Smooth muscle cell (in vitro differentiated cells): ENCODE measurements at regions not wholly inside any gene's neighbourhood (a gene's known extent, or its start where the extent isn't known, plus 50 kb on each side); places are given as distances from the start of the nearest gene placed in this dataset.

ENCODE experiments used
- DNase-seq: peaks from one replicate; lab custom pipeline; 2025; ENCODE audit not compliant: unreplicated experiment; lab: John Stamatoyannopoulos, UW
- H2AFZ ChIP-seq: fragments of 200-600 bp; sonication (generic); 2 replicates; pipeline ENCODE4 v1.6.0; 2016; ENCODE audit warnings: antibody characterized with exemption, low read depth, mild to moderate bottlenecking
- H3F3A ChIP-seq: fragments of 200-600 bp; sonication (generic); 2 replicates; pipeline ENCODE4 v1.6.0; 2017; ENCODE audit warnings: antibody characterized with exemption, low read depth
- H3K27ac ChIP-seq: fragments of 200-600 bp; sonication (generic); 2 replicates; pipeline ENCODE4 v1.5.1; 2016; ENCODE audit warnings: low read depth, mild to moderate bottlenecking
- H3K27me3 ChIP-seq: fragments of 200-600 bp; sonication (generic); 2 replicates; pipeline ENCODE4 v1.6.1; 2016; ENCODE audit warnings: low read depth, mild to moderate bottlenecking
- H3K36me3 ChIP-seq: fragments of 200-600 bp; sonication (generic); 2 replicates; pipeline ENCODE4 v1.5.1; 2016; ENCODE audit warnings: low read depth
- H3K4me1 ChIP-seq: fragments of 200-600 bp; sonication (generic); 2 replicates; pipeline ENCODE4 v1.5.1; 2016; ENCODE audit warnings: low read depth
- H3K4me2 ChIP-seq: fragments of 200-600 bp; sonication (generic); 2 replicates; pipeline ENCODE4 v1.6.0; 2016; ENCODE audit warnings: mild to moderate bottlenecking
- H3K4me3 ChIP-seq: fragments of 200-600 bp; sonication (generic); 2 replicates; pipeline ENCODE4 v1.5.1; 2016; ENCODE audit warnings: mild to moderate bottlenecking
- H3K79me2 ChIP-seq: fragments of 200-600 bp; sonication (generic); 2 replicates; pipeline ENCODE4 v1.6.0; 2016; ENCODE audit warnings: low read depth, mild to moderate bottlenecking
- H3K9ac ChIP-seq: fragments of 200-600 bp; sonication (generic); 2 replicates; pipeline ENCODE4 v1.6.0; 2016; ENCODE audit warnings: low read depth
- H3K9me3 ChIP-seq: fragments of 200-600 bp; sonication (generic); replicated peaks from 2 replicates; pipeline ENCODE4 v1.5.1; 2016; ENCODE audit warnings: low read depth
- H4K20me1 ChIP-seq: fragments of 200-600 bp; sonication (generic); 2 replicates; pipeline ENCODE4 v1.6.0; 2016; ENCODE audit warnings: low read depth
- WGBS: methylation state at CpG from one replicate; pipeline ENCODE4 v1.1.7; 2016; ENCODE audit warnings: low lambda C conversion rate; 5-methylcytosine and 5-hydroxymethylcytosine counted together
- TF ChIP-seq, protein P1 (sequence below): fragments of 200-600 bp; sonication (generic); IDR thresholded peaks from 2 replicates; pipeline ENCODE4 v1.5.1; 2017; ENCODE audit warnings: borderline replicate concordance, mild to moderate bottlenecking, antibody characterized with exemption; ENCODE audit not compliant: insufficient read depth, poor library complexity, severe bottlenecking

DNA sequence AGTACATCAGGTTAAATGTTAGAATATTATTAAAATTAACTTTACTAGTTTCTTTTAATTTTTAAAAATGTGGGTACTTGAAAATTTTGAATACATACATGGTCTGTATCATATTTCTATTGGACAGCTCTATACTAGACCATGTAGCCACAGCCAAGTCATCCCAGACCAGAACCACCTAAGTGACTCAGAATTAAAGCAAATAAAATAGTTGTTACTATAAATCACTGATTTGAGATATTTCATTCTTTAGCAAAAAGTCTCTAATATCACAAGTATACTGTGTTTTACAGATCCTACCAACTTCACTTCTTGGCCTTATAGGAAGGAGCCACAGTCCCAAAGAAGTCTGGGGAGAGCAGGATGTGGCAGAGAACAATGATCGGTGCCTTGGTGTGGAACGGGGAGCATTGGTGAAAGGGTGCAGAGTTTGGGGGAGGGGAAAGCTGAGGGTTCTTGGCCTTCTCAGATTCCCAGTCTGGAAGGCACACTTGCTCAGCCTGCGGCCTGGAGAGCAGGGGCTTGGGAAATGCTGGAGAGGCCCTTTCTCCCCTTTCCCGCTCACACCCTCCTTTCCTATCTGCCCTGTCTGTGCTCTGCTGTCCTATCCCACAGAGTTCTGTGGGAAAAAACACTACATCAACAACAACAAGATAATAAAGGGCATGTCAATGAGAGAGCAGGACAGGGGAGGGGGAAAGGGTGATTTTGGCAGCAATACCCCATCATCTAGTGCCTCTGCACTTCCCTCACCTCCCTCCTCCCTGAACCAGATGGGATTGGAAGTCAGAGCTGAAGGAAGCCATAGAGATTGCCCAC lies 122.1 kb downstream of the NGF start:
- DNase-seq = no peak

DNA sequence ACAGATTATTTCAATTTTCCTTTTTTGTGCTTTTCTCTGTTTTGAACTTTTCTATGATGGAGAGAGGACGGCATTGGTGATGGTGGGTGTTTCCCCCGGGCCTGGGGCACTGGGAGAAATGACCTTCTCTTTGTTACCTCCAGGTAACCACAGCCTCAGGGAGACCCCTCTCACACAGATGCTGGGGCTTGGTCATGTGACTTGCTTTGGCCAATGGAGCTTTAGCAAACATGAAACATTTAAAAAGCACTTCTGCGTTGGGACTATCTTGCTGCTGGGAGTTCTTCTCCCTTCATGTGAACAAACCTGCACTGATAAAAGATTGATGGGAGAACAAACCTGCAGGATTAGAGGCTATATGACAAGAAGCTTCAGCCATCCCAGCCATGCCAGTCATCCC lies 122.9 kb downstream of the NGF start:
- H3K9me3 ChIP-seq = no peaks in the 10 kb centered on the region
- H3F3A ChIP-seq = no peaks in the 10 kb centered on the region
- H3K27ac ChIP-seq = no peak overlapping the region
- H3K27me3 ChIP-seq = no peaks in the 10 kb centered on the region
- TF ChIP-seq, protein P1, sequence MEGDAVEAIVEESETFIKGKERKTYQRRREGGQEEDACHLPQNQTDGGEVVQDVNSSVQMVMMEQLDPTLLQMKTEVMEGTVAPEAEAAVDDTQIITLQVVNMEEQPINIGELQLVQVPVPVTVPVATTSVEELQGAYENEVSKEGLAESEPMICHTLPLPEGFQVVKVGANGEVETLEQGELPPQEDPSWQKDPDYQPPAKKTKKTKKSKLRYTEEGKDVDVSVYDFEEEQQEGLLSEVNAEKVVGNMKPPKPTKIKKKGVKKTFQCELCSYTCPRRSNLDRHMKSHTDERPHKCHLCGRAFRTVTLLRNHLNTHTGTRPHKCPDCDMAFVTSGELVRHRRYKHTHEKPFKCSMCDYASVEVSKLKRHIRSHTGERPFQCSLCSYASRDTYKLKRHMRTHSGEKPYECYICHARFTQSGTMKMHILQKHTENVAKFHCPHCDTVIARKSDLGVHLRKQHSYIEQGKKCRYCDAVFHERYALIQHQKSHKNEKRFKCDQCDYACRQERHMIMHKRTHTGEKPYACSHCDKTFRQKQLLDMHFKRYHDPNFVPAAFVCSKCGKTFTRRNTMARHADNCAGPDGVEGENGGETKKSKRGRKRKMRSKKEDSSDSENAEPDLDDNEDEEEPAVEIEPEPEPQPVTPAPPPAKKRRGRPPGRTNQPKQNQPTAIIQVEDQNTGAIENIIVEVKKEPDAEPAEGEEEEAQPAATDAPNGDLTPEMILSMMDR = no peak
- no peak overlapping the region for H3K4me2 ChIP-seq
- H3K4me3 ChIP-seq = no peak overlapping the region
- H2AFZ ChIP-seq = no peak overlapping the region
- no peaks in the 10 kb centered on the region for H4K20me1 ChIP-seq
- H3K79me2 ChIP-seq = no peaks in the 10 kb centered on the region
- no peak overlapping the region for H3K9ac ChIP-seq
- no peaks in the 10 kb centered on the region for H3K4me1 ChIP-seq
- no peaks in the 10 kb centered on the region for H3K36me3 ChIP-seq
- DNase-seq = no peak
- WGBS = 96% methylated on average over 3 of the region's 3 CpGs

More for the DNA sequence above, 122.1 kb downstream of the NGF start:
- Histone ChIP-seq H4K20me1 (no peaks in the 10 kb centered on the region), H3F3A (no peaks in the 10 kb centered on the region), H3K79me2 (no peaks in the 10 kb centered on the region), H3K27ac (no peak overlapping the region), H3K9me3 (no peaks in the 10 kb centered on the region), H2AFZ (no peak overlapping the region), H3K9ac (no peak overlapping the region), H3K4me2 (no peak overlapping the region), H3K27me3 (no peaks in the 10 kb centered on the region), H3K4me3 (no peak overlapping the region), H3K36me3 (no peaks in the 10 kb centered on the region), H3K4me1 (no peaks in the 10 kb centered on the region)
- TF ChIP-seq, protein P1 = no peak
- 87% methylated on average over 4 of the region's 4 CpGs for WGBS

DNA sequence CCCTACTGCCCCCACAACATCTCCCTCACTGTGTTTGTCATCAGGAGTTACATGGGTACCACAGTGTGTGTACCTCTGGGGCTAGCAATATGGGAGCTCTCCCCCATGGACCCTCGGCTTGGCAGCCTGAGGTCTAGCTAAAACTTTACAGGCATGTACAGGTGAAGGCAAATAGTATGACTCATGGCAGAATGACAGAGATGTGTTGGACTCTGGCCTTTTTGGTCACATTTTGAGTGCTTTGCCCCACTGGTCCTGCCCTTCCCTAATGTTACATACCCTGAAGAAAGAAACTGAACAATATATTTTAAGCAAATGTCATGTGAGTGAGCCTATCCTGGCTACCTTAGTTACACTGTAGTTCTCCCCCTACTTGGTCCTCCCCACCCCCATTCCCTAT lies 124.0 kb downstream of the NGF start:
- no peak for DNase-seq
- Histone ChIP-seq H4K20me1 (no peaks in the 10 kb centered on the region), H2AFZ (no peak overlapping the region), H3K27ac (no peak overlapping the region), H3K9me3 (no peaks in the 10 kb centered on the region), H3K36me3 (no peaks in the 10 kb centered on the region), H3K9ac (no peak overlapping the region), H3K79me2 (no peaks in the 10 kb centered on the region), H3K27me3 (no peaks in the 10 kb centered on the region), H3K4me2 (no peak overlapping the region), H3K4me1 (no peaks in the 10 kb centered on the region), H3K4me3 (no peak overlapping the region), H3F3A (no peaks in the 10 kb centered on the region)
- TF ChIP-seq, protein P1 = no peak
- 88% methylated on average over 1 of the region's 1 CpG for WGBS

DNA sequence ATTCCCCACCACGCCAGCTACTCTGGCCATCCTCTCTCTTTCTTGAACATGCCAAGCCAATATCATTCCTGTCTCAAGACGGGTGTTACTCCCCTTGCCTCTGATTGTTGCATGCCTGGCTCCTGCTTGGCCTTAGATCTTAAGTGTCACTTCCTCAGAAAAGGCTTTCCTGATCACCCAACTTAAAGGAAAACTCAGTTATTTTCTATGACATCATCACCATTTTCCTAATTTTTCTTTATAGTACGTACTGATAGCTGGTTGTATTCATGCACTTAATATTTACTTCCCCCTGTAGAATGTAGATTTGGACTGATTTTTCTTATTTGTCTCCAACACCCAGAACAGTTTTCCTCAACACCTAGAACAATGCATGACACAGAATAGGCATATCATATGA lies 123.8 kb upstream of the TSPAN2 start:
- Histone ChIP-seq H3K79me2 (no peaks in the 10 kb centered on the region), H3K9me3 (no peaks in the 10 kb centered on the region), H3F3A (no peaks in the 10 kb centered on the region), H3K36me3 (no peaks in the 10 kb centered on the region), H3K4me1 (no peaks in the 10 kb centered on the region), H3K27me3 (no peaks in the 10 kb centered on the region), H3K27ac (no peak overlapping the region), H4K20me1 (no peaks in the 10 kb centered on the region), H3K4me2 (no peak overlapping the region), H3K9ac (no peak overlapping the region), H3K4me3 (no peak overlapping the region), H2AFZ (no peak overlapping the region)
- WGBS = 94% methylated on average over 3 of the region's 3 CpGs
- TF ChIP-seq, protein P1 = no peak
- DNase-seq = no peak
